NT2/D1 (cell line): ENCODE measurements at regions not wholly inside any gene's neighbourhood (a gene's known extent, or its start where the extent isn't known, plus 50 kb on each side); places are given as distances from the start of the nearest gene placed in this dataset.

Source experiments
- SUZ12 ChIP-seq: IDR thresholded peaks from 2 replicates; pipeline ENCODE4 v1.6.1; 2011; ENCODE audit not compliant: insufficient read length, insufficient read depth; ENCODE audit errors: extremely low read depth
- YY1 ChIP-seq: IDR thresholded peaks from 2 replicates; pipeline ENCODE4 v1.6.1; 2011; ENCODE audit not compliant: insufficient read length, insufficient read depth
- ZNF274 ChIP-seq: IDR thresholded peaks from 2 replicates; pipeline ENCODE4 v1.6.1; 2011; ENCODE audit warnings: mild to moderate bottlenecking, low read depth, low read length

DNA sequence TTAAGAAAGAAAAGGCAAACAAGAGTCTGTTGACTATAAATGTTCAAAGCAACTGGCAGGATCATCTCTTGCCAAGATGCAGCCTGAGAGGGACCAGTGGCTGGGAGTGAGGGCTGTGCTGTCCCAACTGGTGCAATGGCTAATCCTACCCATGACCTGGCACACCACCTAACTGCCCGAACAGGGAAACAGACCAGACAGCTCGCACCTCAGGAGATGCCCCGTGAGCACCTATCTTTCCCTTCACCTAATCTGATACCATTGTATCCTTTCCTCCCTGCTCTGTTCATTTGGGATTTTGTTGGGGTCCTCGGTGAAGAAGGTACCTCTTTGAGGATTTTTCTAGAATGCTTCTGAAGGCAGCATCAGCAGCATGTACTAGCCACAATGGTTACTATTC, 206.5 kb upstream of the MAMLD1 start:
- TF ChIP-seq ZNF274 (no peak), YY1 (no peak), SUZ12 (no peak)
